GM19395 (cell line): ENCODE measurements at regions not wholly inside any gene's neighbourhood (a gene's known extent, or its start where the extent isn't known, plus 50 kb on each side); places are given as distances from the start of the nearest gene placed in this dataset.
"Not testable (repeated sequence)": the region's sequence is repeated elsewhere in the genome, so short reads cannot be mapped to it uniquely, and the experiment has no call there.

ENCODE experiments used
- ATAC-seq: cut with Tn5 transposase; IDR thresholded peaks from one replicate; pipeline ENCODE4 v1.9.1; 2021; ENCODE audit warnings: mild to moderate bottlenecking, moderate library complexity; ENCODE audit not compliant: unreplicated experiment

DNA sequence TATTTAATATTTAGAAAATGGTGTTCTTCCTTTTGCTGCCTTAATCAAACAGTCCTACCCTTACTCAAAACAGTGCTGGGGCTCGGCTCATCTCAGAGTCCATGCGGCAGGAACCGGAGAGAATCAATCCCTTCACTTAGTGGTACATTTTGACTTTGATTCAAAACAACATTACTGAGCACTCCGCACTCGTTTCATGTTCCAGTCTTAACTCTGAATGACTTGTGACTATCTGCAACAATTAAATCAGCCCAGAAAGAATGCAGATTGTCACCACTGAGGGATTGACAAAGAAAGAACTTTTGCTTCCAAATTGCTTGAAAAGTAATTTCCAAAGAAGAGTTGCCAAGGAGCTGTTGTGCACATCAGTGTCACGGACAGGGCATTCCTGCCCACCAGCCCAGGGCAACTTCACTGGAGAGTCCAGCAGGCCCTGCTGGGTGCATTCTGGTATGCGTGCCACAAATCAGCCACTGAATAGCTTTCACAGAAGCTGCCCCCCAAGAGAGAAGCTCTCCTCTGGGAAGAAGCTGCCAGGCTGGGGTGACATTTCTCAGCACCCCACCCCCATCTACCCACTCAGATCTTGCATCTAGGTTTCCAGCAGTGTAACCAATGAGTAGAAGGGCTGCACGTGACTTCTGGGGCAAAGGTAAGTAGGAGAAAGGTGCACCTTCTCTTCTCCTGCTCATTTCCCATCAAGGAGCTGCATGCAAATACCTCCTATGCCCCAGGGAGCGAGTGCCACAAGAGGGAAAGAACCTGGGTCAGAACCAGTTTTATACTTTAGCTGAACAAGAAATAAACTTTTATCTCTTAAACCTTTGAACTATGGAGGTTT lies 84.6 kb upstream of the ATP8B1 start:
- ATAC-seq, result no peak

DNA sequence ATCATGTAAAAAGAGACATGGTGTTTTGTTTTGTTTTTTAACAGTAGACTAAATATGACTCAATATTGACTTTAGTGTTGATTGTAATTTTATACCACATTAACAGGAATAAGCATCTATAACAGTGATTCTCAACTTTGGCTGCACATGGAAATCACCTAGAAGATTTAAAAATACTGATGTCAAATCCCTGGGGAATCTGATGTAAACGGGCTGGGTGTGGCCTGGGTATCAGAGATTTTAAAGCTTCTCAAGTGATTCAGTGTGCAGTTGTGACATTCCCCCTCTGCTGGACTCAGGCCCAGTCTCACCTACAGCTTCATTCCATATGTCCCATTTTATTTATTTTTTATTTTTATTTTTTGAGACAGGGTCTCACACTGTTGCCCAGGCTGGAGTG lies 82.8 kb upstream of the ATP8B1 start:
- ATAC-seq, result no peak

GRCh38 chr18:57882465-57882864 lies 79.3 kb upstream of the ATP8B1 start:
- ATAC-seq, result no peak

GRCh38 chr18:57881818-57882413 lies 78.8 kb upstream of the ATP8B1 start:
- ATAC-seq, result peak; percentile 73

DNA sequence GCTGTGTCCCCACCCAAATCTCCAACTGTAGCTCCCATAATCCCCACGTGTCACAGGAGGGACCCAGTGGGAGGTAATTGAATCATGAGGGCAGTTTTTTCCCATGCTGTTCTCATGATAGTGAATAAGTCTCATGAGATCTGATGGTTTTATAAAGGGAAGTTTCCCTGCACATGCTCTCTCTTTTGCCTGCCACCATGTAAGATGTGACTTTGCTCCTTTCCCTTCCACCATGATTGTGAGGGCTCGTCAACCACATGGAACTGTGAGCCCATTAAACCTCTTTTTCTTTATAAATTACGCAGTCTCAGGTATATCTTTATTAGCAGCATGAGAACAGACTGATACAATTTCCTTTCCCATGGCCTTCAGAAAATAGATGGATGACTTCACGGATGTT lies 76.8 kb upstream of the ATP8B1 start:
- ATAC-seq, result not testable (repeated sequence)

- ATAC-seq, result no peak
Observed at GRCh38 chr18:57869221-57869620, 66.1 kb upstream of the ATP8B1 start.

DNA sequence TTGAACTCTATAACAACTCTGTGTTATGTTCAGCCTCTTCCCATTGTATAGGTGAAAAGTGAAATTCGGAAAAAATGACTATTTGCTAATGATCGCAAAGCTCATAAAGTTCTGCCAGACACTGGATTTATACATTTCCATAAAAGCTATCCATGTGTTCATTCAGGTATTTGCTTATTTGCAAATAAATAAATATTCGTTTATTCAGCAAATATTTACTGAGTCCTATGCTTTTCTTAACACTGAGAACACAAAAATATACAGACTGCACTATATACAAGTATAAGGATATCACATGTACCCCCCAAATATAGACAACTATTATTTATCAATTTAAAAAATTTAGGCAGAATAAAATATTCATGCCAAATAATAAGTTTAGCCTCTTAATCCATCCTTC lies 63.2 kb upstream of the ATP8B1 start:
- no peak for ATAC-seq

DNA sequence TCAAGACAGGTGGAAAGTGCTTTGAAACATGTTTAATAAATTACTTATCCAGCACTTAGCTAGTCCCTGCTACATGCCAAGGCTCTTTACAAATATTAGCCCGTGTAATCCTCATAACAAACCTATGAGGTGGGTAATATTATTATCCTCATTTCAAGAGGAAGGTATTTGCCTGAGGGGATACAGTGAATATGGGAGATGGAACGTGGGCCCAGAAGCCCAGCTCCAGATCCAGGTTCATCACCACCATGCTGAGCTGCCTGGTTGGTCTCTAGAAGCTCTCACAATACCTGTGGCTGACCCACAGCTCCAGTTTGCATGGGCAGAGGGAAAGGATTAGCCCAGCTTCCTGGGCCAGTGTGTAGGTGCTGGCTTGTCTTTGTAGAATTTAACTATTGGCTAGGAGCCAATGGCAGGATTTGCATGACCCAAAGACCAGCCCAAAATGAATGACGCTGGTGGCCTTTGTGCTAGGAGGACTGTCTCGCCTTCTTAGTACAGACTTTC lies 61.6 kb upstream of the ATP8B1 start:
- ATAC-seq, result no peak

DNA sequence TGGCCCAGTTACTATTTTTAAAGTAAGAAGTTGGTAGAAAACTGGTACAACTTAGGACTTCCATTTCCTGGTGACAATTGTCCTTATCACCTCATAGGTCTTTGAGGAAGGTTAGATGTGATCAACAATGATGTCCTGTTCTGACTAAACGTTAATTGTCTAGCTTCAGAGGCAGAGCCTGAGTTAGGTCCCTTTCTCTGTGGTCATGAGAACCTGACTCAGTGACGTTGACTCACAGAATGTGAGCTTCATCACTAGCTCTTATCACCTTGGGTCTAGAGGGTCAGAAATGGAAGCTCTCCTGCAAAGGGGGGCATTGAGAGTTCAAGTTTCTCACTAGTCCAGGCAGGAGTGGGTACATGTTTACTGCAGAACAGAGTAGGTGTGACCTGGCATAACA lies 60.6 kb upstream of the ATP8B1 start:
- no peak for ATAC-seq

DNA sequence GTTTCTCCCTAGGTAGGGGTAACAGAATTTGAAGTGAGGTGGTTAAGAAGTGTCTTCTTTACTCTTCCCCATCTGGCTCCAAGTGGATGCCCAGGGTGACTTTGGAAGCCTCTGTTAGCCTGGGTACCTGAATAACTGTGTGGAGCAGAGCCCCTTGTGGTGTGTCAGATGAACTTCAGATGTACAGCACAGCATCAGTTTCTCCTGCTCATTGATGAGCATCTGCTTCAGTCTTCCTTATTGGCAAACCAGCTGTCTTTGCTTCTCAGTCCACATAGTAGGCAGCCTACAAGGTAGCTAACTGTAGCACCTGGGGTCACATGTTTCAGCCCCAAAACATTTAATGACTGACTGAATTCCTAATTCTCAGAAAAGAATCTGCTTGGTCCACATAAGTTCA lies 56.2 kb upstream of the ATP8B1 start:
- peak; percentile 73 for ATAC-seq

DNA sequence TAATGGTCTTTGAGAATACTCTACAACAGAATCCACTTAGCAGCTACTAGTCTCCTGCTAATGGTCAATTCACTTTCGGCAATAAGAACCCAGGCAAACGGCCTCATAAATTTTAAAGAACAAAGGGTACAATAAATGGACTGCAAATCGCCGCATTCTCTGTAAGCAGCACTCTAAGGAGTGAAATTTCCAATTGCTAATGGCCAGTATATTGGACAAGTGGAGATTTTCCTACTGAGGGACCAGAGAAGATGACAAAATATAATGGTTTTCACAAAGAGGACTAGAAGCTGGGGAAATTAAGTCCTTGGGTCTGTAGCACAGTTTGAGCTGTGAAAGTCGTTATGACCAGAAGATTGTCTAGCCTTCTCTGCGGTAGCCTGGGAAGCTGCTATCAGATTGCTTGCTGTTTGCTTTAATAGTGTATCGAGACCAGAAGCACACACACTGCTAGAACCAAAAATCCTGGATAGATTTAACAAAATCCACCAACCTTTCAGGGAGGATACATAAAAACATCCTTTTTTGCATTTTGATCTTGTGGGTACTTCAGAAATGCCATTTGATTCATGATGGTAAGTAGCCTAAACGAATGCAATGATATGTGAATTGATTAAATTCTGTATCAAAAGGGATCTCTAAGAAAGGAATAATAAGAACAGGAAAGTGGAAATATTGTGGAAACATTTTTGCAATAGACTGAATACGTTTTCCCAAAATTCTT lies 53.6 kb upstream of the ATP8B1 start:
- no peak for ATAC-seq

DNA sequence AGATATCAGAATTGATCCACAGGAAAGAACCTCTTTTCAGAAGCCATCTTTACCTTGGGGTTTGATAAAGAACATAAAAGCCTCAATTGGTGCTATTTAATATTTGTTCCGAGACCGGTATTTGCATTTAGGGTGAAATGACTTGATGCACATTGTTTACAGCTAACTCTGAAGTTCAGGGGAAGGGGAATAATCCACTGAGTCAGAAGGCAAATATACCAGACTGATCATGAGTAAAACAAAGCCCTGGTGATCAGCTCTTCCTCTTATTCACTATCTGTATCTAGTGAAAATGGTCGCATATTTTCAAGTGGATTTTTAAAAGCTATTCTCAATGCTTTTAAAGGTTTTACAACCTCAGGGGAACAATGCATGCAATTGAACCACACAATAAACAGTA lies 53.0 kb upstream of the ATP8B1 start:
- ATAC-seq, result no peak

GRCh38 chr18:57855551-57855950 lies 52.4 kb upstream of the ATP8B1 start:
- ATAC-seq, result no peak

DNA sequence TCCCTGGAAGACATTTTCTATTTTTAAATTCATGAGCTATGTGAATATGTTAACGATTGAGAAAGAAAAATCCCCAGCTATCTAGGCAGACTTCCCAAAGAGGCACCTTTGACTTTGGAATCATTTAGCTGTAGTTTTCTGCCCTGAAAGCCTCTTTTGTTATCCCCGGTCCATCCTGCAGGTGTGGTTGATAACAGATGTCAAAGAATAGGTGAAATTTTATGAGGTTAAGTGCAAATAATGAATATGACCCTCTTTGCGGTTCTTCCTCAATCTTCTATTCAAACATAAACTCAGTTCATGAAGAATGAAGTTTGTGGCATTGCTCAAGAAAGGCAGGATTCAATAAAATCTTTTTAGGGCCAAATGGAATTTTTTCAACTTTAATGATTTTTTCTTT lies 51.6 kb upstream of the ATP8B1 start:
- ATAC-seq, result no peak

- no peak for ATAC-seq
Observed at GRCh38 chr18:57853864-57854263, 50.7 kb upstream of the ATP8B1 start.

GRCh38 chr18:57853133-57853532 lies 50.0 kb upstream of the ATP8B1 start:
- ATAC-seq, result no peak
